ENCODE measurements at regions not wholly inside any gene's neighbourhood (a gene's known extent, or its start where the extent isn't known, plus 50 kb on each side); places are given as distances from the start of the nearest gene placed in this dataset.

DNA sequence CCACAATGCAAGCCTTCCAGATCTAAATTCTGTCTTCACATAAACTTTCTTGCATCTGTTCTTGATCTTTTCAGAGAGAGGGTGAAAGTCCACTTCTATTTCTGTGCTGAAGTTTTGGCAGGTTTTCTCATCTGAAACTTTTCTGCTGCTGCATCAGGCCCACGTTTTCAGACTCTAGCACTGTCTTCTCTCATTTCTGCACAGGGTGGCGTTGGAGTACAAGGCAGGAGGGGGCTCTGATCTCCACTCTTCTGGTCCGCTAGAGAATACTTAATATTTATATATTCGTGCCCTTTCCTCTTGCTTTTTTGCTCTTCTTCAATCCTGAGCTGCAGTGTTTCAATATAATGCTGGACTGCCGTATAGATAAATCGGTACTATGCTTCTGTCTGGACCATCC, 204.0 kb upstream of the PRDM9 start:
- DNase-seq (ENCODE audit: extremely low read depth, low read depth) = no peak

DNA sequence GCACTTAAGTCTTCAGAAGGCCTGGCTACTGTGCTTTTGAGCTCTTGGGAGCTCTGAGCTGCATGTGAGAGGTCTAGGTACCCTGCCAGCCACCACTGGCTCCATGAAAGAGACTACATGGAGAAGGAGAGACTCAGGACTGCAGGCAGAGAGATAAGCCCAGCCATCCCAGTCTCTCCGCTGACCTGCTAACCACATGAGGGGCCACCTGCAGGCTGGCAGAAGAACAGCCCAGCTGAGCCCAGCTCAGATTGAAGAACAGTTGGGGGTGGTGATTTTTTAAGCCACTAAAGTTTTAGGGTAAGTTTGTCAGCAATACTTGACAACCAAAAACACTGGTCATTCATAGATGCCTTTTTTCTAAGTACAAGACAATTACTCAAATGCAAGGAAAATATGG, 205.0 kb upstream of the PRDM9 start:
- no peak for DNase-seq (ENCODE audit: extremely low read depth, low read depth)

More for the DNA sequence above, 204.0 kb upstream of the PRDM9 start:
- TF ChIP-seq, protein P1, sequence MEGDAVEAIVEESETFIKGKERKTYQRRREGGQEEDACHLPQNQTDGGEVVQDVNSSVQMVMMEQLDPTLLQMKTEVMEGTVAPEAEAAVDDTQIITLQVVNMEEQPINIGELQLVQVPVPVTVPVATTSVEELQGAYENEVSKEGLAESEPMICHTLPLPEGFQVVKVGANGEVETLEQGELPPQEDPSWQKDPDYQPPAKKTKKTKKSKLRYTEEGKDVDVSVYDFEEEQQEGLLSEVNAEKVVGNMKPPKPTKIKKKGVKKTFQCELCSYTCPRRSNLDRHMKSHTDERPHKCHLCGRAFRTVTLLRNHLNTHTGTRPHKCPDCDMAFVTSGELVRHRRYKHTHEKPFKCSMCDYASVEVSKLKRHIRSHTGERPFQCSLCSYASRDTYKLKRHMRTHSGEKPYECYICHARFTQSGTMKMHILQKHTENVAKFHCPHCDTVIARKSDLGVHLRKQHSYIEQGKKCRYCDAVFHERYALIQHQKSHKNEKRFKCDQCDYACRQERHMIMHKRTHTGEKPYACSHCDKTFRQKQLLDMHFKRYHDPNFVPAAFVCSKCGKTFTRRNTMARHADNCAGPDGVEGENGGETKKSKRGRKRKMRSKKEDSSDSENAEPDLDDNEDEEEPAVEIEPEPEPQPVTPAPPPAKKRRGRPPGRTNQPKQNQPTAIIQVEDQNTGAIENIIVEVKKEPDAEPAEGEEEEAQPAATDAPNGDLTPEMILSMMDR (IDR thresholded peaks at IDR 0.05; ENCODE audit: low read depth, low read length) = no peak

DNA sequence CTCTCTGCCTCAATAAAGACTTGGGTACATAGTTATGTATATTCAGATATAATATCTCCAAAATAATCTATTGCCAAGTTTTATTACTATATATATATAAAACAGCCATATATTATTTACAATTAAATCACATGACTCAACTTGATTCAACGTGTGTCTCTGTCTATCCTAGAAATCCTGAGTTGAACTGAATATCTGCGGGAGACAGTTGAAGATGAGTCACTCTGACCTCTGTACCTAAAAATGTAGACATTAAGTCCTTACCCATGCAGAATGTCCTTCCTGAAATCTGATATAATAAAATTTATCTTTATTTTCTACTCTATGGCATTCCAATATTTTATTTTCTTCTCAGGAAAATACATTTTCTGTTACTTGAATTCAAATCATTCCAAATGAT, 218.2 kb upstream of the PRDM9 start:
- DNase-seq (ENCODE audit: extremely low read depth, low read depth) = no peak
- TF ChIP-seq, protein P1 (IDR thresholded peaks at IDR 0.05; ENCODE audit: low read depth, low read length) = no peak

More for the DNA sequence above, 205.0 kb upstream of the PRDM9 start:
- TF ChIP-seq, protein P1 (IDR thresholded peaks at IDR 0.05; ENCODE audit: low read depth, low read length) = no peak

DNA sequence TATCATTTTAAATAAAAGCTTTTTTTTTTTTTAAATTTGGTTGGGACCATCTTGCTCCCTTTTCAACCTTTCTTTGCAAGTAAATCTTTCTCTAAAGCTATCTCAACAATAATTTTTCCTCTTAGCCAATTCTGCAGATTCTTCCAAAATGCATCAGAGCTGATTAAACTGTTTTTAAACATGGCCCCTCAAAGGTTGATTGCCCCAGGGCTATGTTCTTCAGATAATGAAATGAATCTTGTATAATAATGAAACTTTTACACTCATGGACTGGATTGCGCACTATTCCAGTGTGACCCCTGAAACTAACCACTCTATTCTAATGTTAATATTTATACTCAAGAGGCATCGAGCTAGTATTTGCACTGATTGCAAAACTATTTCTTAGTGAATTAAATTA, 222.8 kb upstream of the PRDM9 start:
- TF ChIP-seq, protein P1 (IDR thresholded peaks at IDR 0.05; ENCODE audit: low read depth, low read length) = no peak
- no peak for DNase-seq (ENCODE audit: extremely low read depth, low read depth)

DNA sequence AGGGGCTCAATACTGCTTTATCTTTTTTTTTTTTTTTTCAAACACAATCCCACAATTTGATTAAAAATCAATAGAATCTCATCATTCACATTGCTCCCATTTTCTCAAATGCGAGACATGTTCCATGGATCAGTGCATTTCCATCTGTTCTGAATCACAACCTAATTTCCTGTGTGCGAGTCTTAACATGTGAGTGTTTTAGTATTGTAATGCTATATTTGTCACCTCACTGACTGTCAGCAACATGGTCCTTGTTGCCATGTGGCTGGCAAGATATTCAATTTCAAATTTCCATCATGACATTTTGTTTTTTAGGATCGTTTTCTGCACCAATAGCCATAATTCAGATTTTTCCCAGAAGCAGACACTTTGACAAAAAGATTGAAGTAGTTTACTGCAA, 233.2 kb upstream of the PRDM9 start:
- no peak for DNase-seq (ENCODE audit: extremely low read depth, low read depth)
- TF ChIP-seq, protein P1 (IDR thresholded peaks at IDR 0.05; ENCODE audit: low read depth, low read length) = no peak

DNA sequence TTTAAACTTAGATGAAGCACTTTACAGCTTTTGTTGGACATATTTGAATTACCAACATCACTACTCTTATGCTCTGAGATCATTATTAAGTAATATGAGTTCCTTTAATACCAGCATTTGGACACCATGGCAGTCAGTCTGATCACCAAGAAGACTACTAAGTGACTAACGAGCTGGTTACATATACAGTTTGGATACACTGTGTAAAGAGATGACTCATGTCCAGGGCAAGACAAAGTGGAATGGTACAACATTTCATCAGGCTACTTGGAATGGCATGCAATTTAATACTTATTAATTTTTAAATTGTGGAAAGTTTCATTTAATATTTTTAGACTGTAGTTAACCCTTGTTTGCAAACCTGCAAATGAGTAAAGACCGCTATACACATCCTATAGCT, 237.4 kb upstream of the PRDM9 start:
- TF ChIP-seq, protein P1 (IDR thresholded peaks at IDR 0.05; ENCODE audit: low read depth, low read length) = no peak
- no peak for DNase-seq (ENCODE audit: extremely low read depth, low read depth)

DNA sequence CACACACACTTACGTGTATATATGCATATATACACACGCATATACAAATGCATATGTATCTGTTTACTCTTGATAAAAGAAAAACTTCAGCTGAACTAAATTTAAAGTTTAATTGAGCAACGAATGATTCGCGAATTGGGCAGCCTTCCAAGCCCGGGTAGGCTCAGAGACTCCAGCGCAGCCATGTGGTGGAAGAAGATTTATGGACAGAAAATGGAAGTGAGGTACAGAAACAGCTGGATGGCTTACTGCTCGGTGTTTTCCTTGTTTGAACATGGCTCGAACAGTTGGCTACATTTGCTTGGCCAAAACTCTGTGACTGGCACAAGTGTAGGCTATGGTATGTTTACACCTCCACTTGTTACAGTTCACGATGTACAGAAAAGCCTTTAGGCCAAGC, 239.3 kb upstream of the PRDM9 start:
- no peak for DNase-seq (ENCODE audit: extremely low read depth, low read depth)
- TF ChIP-seq, protein P1 (IDR thresholded peaks at IDR 0.05; ENCODE audit: low read depth, low read length) = no peak
